Body of pancreas (tissue), 4 donors: ENCODE measurements at regions not wholly inside any gene's neighbourhood (a gene's known extent, or its start where the extent isn't known, plus 50 kb on each side); places are given as distances from the start of the nearest gene placed in this dataset.

ENCODE experiments used
- ATAC-seq: fragments of 150-250 bp; one replicate; pipeline ENCODE4 v1.9.1; 2016
- DNase-seq, 4 donors: peaks; one replicate each; pipeline ENCODE4 v3.0.0-alpha.2; 2019
- H3K27ac ChIP-seq, 4 donors: fragments of 200-600 bp; sonication (generic); 1 replicate in 3 of 4; 2 replicates in 1 of 4; pipeline versions ENCODE4 v1.5.1 to v1.6.1; 2016 to 2019; ENCODE audit warnings: mild to moderate bottlenecking in 1 of 4, mixed read lengths in 1 of 4, moderate library complexity in 1 of 4
- H3K27me3 ChIP-seq, 2 donors: fragments of 200-600 bp; sonication (generic); one replicate each; pipeline ENCODE4 v1.6.0; 2016; ENCODE audit warnings: mild to moderate bottlenecking in 1 of 2
- H3K36me3 ChIP-seq, 2 donors: fragments of 200-600 bp; sonication (generic); replicated peaks in 1 of 2; 2 replicates each; pipeline ENCODE4 v1.5.1; 2016; ENCODE audit warnings: low read depth in 2 of 2; ENCODE audit not compliant: insufficient read depth in 1 of 2
- H3K4me1 ChIP-seq: fragments of 200-600 bp; sonication (generic); one replicate; pipeline ENCODE4 v1.6.0; 2016
- H3K4me3 ChIP-seq, 2 donors: fragments of 200-600 bp; sonication (generic); 1 replicate in 1 of 2; 2 replicates in 1 of 2; pipeline ENCODE4 v1.5.1; 2016 to 2019
- H3K9me3 ChIP-seq, 3 donors: fragments of 200-600 bp; sonication (generic); 1 replicate in 2 of 3; 2 replicates in 1 of 3; pipeline ENCODE4 v1.5.1; 2016
- CTCF ChIP-seq, 7 experiments: fragments of 450-650 bp in 4 of 7; fragments of 200-600 bp in 3 of 7; sonication (generic) in 3 of 7; IDR thresholded peaks; one replicate each; pipeline ENCODE4 v1.5.1; 2016 to 2019; ENCODE audit warnings: antibody characterized with exemption in 7 of 7
- POLR2A ChIP-seq, 3 donors: fragments of 450-650 bp; IDR thresholded peaks; one replicate each; pipeline ENCODE4 v1.6.1; 2016; ENCODE audit warnings: antibody characterized with exemption in 3 of 3, mild to moderate bottlenecking in 2 of 3
- WGBS, 2 donors: methylation state at CpG; one replicate each; pipeline ENCODE4 v1.1.5; 2017; 5-methylcytosine and 5-hydroxymethylcytosine counted together
- intact Hi-C: fragments of 100-400 bp; cut with DNase I; formaldehyde crosslinking; loops from one replicate; pipeline ENCODE4 v1.15.1; 2023

DNA sequence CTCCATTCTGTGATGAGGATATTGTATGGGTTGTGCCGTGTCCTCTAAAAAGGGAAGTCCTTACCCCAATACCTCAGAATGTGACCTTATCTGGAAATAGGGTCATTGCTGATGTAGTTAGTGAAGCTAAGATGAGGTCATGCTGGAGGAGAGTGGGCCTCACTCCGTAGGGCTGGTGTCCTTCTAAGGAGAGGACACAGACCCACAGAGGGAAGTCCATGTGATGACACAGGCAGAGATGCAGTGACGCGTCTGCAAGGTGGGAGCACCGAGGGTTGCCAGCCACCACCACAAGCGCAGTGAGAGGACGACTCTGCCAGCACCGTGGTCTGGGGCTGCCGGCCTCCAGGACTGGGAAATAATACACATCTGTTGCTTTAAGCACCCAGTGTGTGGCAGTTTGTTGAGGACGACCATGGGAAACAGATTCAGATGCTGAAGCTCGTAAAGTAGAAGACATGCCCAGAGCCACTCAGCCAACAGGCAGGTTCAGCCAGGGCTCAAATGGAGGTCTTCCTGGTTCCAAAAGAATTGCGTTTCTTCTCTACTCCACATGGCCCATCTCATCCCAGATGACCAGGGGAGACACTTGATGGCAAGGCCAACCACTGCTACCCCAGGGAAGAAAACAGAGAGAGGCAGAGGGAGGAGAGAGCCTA, 59.2 kb upstream of the DUSP22 start:
- Histone ChIP-seq H3K27me3 (no peaks in the 10 kb centered on the region), H3K9me3 (no peaks in the 10 kb centered on the region), H3K4me3 (no peak overlapping the region), H3K27ac (no peak overlapping the region), H3K4me1 (no peaks in the 10 kb centered on the region), H3K36me3 (no peaks in the 10 kb centered on the region)
- 83% methylated on average over 11 to 12 of the region's 12 CpGs for WGBS, 2 donors
- ATAC-seq (no peak), DNase-seq (no peak)
- TF ChIP-seq POLR2A (IDR thresholded peaks at IDR 0.05) (no peak), CTCF (IDR thresholded peaks at IDR 0.05) (no peak)
- intact Hi-C loops, result no loop called here

GRCh38 chr6:234706-235372, 57.4 kb upstream of the DUSP22 start:
- H3K27ac ChIP-seq, result no peak overlapping the region
- no peaks in the 10 kb centered on the region for H3K4me1 ChIP-seq
- no peaks in the 10 kb centered on the region for H3K27me3 ChIP-seq
- no peak for ATAC-seq
- H3K36me3 ChIP-seq, result no peaks in the 10 kb centered on the region
- H3K4me3 ChIP-seq, result no peak overlapping the region
- intact Hi-C loops, result no loop called here
- TF ChIP-seq CTCF (IDR thresholded peaks at IDR 0.05) (no peak), POLR2A (IDR thresholded peaks at IDR 0.05) (no peak)
- DNase-seq, result no peak
- no peaks in the 10 kb centered on the region for H3K9me3 ChIP-seq
- WGBS, 2 donors, result 80 to 86% methylated on average over 3 of the region's 3 CpGs

DNA sequence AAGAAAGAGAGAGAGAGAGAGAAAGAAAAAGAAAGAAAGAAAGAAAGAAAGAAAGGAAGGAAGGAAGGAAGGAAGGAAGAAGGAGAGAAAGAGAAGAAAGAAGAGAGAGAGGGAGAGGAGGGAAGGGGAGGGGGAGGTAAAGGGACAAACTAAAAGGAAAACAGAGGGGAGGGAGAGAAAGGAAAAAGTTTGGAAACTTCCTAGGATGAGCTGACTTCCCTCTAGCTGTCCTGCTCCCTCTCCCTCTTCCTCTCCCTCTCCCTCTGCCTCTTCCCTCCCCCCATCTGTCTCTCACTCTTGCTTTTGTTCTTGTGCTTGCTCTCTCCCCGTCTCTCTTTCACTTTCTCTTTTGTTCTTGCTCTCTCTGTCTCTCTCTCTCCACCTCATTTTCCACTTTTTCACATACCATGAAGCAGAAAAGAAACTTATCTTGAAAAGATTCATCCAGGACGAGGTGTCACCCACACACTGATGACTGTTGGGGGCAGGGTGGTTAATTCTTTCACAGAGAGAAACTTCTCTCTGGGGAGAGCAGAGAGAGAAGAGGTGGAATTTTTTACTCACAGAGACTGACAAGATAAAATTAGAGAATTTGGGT, 56.4 kb upstream of the DUSP22 start:
- 19 to 25% methylated on average over 2 of the region's 2 CpGs for WGBS, 2 donors
- Histone ChIP-seq H3K27ac (no peak overlapping the region), H3K27me3 (no peaks in the 10 kb centered on the region), H3K4me1 (no peaks in the 10 kb centered on the region), H3K36me3 (no peaks in the 10 kb centered on the region), H3K9me3 (no peaks in the 10 kb centered on the region), H3K4me3 (no peak overlapping the region)
- ATAC-seq, result no peak
- no peak for DNase-seq
- TF ChIP-seq POLR2A (IDR thresholded peaks at IDR 0.05) (no peak), CTCF (IDR thresholded peaks at IDR 0.05) (no peak)
- intact Hi-C loops, result no loop called here

GRCh38 chr6:236519-236918, 55.8 kb upstream of the DUSP22 start:
- Histone ChIP-seq H3K4me1 (no peaks in the 10 kb centered on the region), H3K36me3 (no peaks in the 10 kb centered on the region), H3K4me3 (no peak overlapping the region), H3K9me3 (no peaks in the 10 kb centered on the region), H3K27ac (no peak overlapping the region), H3K27me3 (no peaks in the 10 kb centered on the region)
- DNase-seq (no peak), ATAC-seq (no peak)
- TF ChIP-seq CTCF (IDR thresholded peaks at IDR 0.05) (no peak), POLR2A (IDR thresholded peaks at IDR 0.05) (no peak)
- 80 to 83% methylated on average over 6 of the region's 6 CpGs for WGBS, 2 donors
- intact Hi-C loops, result no loop called here
